ENCODE measurements at regions not wholly inside any gene's neighbourhood (a gene's known extent, or its start where the extent isn't known, plus 50 kb on each side); places are given as distances from the start of the nearest gene placed in this dataset.

DNA sequence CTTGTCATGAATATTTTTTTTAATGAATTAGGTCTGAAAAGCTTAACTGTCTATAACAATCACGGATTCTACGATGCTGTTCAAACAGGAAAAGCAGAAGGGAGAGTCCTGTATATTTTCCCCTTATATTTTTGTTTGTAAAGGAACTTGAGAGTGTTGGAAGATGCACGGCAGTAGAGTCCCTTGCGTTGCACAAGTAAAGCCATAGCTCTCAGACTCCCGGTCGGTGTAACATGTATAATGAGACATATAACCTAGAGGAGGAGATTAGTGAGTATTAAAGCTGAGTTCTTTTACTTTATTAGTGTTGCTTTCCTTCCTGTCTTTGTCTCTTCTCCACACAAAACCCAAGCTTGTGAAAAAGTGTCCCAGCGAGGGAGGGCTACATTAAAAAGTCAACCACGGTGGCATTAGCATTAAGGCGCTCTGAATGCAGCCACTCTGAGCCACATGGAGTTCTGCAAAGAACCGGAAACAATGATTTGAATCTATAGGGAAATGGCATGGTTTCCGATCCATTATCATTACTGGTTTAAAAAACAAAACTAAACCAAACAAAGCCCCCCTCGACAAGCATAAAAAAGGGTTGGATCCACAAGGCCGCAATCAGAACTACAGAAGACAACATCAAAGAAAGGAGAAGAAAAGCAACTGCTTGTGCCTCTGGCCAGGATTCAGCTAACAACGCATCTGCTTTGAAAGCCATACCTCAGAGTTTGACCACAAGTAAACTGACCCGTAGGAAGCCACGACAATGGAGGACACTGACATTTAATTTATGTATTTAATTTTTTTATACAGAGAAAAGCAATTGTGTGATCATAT, 356.8 kb downstream of the LMO4 start:
- DNase-seq, result no peak

DNA sequence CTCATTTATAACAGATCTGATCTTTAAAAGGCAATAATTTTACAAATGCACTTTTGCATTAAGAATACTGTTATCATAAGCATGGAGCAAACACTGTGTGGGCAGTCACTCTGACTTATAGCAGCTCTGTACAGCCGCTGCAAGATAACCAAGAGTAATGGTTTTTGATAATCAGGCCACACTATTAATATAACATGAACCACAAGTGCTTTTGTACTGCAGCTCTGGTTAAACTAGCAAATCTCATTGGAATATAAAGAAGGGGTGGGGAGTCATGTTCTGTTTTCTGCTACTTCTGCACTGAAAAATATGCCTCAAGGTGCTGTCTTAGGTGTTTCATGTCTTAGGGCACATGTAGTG, 357.4 kb downstream of the LMO4 start:
- DNase-seq, result no peak

DNA sequence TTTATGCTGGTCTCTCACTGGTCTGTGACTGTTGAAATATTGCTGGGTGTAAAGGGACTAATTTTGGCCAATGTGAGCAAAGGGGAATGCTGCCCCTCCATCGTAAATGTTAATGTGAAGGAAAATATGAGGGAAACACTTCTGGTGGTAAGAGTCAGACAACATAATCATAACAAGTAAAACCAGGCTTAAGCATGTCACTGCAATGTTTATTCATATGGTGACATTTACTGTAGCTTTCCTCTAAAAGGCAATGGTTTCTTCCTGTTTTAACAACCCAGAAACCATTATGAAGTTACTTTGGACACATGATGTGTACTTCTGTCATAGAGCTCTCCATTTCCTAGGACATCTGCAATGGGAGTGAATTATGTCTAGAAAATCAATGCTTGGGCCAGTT, 358.0 kb downstream of the LMO4 start:
- no peak for DNase-seq

DNA sequence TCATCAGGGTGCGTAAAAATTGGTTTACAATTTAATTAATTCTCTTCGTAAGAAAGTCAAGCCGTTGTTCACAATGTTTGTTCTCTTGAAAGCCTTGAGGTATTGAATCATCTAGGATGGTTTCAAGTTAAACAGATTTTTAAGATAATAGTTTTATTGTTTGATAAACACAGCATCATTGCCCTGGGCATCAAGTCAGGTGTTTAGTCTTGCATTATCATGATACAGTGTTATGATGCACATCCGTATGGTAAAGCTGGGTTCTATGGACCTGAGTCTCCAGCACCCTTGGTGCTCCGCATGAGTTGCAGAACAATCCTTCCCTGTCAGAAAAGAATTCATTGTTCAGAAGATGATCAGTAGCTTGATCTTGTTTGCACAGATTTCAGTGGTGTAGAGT, 359.5 kb downstream of the LMO4 start:
- DNase-seq, result no peak

DNA sequence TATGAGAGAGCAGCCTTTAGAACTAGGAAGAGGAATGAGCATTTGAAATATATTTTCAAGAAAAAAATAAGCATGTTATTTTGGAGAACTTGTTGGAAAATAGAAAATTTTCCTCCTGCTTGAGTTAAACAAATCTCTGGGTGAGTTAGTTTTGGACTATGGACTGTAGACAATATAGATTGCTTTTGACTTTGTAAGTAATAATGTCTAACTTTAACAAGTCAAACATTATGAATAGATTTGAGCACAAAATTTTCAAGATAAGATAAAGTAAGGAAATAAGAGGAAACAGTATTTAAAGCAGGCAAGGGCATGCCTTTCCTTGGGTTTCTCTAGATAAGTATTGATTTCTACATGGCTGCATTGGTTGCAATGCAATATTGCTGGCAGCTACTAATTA, 360.8 kb downstream of the LMO4 start:
- no peak for DNase-seq

DNA sequence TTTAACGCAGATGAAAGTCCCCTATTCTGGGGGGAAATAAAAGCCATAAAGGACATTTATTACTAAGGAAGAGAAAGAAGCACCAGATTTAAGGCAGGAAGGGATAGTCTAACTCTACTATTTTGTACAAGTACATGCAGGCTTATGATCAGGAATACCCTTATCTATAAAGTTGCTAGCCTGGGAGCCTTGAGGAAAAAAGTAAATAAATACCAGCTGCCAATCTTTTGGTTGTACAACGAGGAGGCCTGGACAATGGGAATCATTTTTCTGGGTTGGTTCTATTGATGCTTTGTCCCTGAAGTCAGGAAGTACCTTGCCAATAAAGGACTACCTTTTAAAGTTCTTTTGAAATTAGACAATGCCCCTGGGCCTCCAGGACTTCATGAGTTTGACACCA, 367.8 kb downstream of the LMO4 start:
- DNase-seq, result no peak

DNA sequence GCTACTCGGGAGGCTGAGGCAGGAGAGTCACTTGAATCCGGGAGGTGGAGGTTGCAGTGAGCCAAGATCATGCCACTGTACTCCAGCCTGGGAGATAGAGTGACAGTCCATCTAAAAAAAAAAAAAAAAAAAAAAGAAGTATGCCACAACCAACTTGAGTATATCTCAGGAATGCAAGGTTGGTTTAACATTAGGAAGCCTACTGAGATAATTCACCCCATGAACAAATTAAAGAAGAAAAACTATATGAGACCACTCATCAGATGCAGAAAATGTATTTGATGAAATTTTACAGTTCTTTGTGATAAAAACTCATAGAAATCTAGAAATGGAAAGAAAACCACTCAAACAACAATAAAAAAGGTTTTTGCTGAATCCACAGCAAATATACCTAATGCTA, 373.8 kb downstream of the LMO4 start:
- no peak for DNase-seq

DNA sequence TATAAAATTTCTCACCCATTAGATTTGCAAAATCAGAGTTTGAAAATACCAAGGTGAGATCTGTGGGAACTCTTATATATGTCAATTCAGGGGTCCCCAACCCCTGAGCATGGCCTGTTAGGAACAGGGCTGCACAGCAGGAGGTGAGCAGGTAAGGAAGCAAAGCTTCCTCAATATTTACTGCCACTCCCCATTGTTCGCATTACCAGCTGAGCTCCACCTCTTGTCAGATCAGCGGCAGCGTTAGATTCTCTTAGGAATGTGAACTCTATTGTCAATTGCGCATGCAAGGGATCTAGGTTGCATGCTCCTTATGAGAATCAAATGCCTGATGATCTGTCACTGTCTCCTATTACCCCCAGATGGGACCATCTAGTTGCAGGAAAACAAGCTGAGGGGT, 376.6 kb downstream of the LMO4 start:
- DNase-seq, result no peak

DNA sequence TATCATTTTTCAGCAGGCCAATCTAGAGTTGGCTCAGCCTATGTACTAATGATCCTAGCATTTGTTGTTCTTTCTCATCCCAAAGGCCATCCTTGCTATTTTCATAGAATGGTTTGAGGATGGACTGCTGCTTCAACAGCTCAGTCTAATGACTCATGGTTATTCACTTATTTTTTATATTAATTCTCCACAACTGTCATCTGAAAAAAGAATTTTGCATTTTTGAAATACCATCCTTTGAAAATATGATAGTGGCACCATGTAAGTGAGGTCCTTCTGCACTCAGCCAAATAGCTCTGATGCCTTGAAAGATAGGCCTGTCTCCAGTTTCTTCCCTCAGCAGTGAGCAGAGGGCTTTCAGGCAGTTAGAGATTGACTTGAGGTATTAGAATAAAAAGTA, 377.5 kb downstream of the LMO4 start:
- no peak for DNase-seq

DNA sequence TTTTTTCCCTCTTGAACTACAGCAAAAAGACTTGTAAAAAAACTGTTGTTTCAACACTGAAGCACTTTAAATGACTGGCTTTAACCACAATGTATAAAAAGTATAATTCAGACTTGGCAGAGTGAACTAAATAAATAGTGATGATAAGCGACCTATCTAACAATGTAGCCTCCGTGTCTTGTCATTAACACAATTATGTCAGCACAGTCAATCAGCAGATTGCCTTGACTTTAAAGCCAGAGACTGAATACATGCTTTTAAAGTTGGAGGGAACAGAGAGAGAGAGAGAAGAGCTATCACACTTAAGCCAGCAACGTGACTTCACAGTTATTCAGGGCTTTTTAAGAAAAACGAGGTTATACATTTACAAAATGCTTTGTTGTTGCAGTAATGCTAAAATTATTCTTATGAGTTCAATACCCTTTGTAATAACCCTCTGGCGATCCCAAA, 378.1 kb downstream of the LMO4 start:
- no peak for DNase-seq

DNA sequence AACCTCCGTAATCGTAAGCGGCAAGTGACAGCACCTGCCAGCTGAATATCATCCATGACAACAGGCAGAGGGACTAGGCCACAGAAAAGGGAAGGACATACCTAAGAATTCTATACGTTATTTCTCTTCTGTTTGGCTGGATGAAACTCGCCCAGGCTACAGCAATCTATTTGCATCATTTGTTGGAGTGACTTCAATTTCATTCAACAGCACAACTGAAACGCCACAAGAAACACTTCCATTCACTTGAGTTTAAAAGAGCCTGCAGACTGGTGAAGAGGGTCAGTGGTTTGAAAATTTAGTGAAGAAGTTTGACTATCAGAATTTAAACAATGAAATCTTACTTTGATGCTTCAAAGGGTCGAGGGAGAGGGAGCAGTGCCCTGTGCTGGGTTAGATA, 378.7 kb downstream of the LMO4 start:
- DNase-seq, result no peak

DNA sequence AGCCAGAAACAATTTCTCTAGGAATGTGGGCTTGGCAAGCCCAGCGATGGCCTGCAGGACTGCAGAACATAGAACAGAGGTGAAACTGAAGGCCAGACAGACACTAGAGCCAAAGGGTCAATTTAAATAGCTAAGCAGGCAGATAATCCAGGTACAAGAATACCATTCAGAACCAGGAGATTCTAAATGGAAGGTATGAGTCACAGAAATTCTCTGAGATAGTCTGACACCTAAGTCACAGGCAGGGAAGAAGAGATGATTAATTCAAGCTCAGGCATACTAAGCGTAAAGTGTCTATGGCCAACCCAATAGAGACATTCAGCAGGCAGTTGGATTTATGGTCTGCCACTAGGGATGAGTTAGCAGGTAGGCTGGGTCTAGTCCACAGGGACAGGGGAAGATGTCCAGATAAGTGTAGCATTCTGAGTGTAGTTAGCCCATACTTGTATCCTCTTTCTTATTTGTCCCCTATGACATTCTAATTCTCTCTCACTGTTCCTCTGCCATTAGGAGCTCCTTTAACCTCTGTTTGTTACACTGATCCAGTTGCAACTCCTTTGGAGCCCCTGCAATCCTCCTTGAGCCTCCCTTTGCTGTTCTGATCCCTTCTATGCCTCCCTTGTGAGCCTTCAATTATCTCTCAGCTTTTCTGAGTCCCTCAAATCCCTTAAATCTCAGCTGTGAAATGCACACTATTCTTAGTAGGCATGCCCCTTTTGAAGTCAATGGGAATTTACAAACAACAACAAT, 383.8 kb downstream of the LMO4 start:
- DNase-seq, result no peak

DNA sequence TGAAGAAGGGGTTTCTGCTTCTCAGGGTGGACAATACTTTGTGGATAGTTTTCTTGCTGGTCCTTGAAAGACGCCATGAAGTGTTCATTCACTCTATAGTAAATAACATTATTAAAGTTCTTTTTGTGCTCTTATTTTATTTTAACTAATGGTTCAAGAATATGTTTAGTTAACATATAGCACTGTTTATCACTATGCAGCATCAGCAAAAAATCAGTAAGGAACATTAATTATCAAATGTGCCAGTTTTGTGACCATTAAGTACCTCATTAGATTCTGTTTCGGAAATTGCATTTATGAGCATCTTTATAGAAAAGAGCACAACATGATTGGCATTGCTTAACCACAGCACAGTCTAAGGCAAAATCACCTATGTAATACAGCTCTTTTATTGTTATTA, 385.6 kb downstream of the LMO4 start:
- no peak for DNase-seq

DNA sequence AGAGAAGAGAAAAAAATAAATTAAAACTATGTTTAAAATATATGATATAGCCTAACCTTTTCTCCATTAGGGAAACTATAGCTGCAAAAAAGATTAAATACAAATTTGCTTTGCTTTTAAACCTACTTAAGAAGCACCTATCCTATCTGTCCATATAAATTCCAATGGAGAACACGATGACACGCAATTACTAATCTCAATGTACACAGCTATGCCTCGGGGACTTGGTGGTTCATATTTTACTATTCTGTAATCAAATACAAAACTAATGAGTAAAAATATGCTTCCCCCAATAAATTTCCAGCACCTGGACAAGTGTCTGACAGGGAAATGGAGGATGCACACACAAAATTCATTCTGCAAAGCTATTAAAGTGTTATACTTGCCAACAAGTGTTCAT, 386.4 kb downstream of the LMO4 start:
- no peak for DNase-seq

DNA sequence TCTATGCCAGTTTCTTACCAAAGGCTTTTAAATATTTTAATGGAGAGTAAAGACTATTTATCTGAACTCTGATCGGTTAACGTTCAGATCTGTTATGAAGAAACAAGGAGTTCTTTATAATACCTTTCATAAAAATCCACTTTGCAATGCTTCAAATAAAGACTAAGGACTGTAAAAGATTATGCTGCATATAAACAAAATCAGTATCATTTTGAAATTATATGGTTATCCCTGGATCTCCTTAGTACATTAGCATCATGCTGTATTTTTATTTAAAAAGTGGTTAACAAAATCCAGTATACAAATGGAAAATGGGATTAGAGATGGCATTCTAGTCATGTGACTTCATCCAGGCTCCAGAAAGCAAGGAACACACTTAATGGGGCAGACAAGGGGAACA, 386.8 kb downstream of the LMO4 start:
- no peak for DNase-seq

DNA sequence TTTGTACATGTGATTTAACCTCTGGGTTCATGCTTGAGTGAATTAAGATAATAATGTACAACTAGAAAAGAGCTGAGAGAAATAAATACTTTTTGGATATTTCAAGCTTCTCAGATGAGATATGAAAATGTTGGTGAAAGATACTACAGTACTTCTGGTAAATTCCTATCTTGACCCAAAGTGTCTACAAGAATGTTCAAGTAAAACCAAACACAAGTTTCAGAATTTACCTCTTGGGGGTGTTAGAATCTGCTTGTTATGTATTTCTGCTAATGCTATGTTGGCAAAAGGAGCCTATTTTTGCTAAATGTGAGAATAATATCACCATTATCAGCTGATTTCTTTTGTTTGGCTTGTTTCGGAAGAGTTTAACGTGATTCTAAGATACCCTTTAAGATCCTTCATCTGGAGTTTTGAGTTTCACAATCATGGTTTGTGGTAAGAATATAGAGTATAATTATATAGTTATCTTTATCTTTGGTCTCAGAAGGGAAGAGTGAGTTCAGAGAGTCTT, 388.5 kb downstream of the LMO4 start:
- no peak for DNase-seq

DNA sequence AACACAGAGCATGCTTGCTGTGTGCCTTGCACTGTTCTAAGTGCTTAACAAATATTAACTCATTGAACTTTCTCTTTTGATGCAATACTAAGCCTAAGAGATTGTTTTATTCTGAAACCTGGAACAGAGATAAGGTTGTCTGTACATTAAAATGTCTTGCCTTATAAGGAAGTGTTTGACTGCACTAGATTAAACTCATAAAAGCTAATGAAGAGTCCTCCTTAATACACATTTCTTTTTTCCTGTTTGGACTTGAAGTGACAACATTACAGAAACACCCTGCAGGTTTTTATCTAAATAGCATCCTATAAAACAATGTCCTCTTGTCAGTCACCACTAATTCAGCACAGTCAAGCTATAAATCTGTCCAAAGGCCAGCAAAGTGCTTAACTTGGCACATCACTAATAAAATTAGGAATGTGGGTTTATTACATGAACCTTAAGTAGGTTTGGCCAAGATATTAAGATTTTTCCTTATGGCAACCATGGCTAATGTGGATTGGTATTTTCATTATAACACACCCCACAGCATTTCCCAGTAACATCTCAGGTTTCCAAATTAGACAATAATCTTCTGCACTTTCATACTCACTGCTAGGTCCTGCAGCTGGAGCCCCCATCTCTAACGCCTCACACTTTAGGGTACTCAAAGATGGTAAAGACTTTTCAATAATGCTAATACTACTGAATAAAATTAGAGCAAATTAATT, 389.7 kb downstream of the LMO4 start:
- DNase-seq, result no peak

DNA sequence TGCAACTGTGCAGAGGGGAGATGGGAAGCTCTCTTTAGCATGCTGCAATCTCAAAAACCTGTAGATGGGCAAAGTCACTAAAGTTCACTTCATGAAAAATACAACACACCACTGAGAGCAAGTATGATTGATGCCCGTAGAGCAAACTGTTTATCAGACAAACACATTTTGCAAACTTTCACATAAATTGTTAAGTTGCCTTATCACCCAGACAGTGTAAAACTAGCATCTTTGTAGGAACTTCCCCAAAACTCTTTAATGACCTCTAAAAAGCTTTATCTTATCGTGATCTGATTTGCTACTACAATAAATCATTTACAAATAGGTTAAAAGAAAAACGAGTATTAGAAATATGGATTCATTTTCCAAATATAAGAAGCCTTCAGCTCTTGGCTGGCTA, 391.0 kb downstream of the LMO4 start:
- no peak for DNase-seq

DNA sequence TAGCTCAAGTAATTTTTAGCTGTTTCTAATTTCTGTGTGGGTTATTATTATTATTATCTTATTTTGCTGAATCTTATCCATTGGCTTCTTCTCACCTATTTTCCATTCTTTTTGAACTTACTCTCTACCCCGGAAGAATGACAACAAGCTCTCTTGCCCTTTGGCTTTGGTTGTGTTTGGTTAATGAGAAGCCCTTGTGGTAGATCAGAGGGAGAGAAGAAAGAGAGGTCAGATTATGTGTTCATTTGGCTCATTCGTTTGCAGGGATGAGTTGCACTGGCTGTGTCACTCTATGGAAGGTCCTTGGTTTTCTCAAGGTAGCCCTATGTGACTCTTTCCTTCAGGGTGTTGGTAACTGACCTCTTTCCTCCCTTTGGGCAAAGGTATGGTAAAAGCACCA, 391.9 kb downstream of the LMO4 start:
- DNase-seq, result no peak

DNA sequence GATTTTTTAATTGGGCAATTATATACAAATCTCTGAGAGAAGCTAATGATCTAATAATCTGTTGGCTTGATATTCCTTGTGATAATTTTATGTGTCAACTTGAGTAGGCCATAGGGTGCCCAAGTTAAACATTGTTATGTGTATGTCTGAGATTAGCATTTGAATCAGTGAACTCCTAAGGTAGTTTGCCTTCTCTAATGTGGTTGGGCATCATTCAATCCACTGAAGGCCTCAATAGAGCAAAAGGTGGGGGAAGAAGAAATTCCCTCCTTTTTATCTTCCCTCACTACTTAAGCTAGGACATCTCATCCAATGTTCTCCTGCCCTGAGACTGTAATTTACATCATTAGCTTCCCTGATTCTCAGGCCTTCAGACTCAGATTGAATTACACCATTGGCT, 394.5 kb downstream of the LMO4 start:
- no peak for DNase-seq

DNA sequence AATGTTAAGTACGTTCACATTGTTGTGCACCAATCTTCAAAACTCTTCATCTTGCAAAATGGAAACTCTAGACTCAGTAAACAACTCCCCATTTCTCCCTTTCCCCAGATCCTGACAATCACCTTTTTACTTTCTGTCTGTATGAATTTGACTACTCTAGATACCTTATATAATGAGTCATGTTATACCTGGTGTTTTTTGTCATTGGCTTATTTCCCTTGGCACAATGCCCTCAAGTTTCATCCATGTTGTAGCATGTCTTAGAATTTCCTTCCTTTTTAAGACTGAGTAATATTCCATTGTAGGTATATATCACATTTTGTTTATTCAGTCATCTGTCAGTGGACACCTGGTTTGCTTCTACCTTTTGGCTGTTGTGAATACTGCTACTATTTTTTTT, 399.5 kb downstream of the LMO4 start:
- no peak for DNase-seq

DNA sequence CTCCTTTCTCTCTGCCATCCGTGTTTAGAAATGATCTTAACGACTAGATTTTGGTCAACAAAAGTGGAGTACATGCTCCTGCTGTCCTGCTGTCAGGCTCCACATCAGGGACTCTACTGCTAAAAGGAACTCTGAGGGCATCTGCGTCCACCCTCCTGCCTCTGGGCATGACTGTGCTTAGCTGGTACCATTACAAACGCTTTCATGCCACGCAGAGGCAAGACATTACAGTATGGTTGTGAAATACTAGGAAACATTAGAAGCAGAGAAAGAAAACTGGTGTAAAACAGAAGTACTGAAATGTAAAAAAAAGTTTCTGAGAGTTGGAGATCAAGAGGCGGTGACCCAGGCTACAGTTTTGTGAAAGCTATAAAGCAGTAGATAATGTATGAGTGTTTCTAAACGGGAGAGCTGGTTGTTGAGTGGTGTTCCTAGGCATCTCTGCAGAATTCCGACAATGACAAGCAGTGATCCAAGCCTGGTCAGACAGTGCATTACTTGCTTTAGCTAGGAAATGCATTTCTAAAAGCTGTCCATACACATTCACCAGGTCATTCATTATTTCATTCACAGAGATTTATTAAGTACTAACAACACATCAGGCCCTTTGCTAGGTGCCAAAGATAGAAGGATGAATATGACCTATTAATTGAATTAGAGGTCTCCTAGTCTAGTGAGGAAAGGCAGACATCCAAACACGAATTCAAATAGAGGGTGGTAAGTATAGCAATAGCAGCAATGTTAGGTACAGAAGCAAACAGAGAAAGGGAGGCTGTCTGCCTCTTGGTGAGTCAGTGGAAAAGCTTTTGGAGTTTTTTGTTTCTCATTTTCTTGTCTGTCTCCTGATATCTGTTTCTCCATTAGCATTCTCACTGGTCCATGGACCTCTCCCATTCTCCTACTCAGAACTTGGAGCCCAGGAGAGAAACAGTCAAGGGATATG, 401.9 kb downstream of the LMO4 start:
- no peak for DNase-seq

DNA sequence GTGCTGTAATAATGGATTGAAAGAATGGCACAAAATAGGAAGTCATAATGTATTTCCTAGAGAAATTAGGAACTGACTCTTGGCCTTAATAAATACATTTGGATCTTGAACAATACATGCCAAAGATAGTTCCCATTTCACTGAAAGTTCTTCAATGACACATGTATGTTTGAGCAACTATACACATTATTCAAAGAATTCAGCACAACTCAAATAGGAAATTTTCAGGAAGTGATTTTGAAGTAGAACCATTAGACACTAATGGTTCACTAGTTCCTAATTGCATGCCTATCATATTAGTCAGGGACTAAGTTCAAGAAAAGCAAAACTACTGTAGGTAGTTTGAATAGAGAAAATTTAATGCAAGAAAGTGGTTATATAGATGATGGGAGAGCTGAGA, 404.7 kb downstream of the LMO4 start:
- no peak for DNase-seq
